ENCODE measurements at regions not wholly inside any gene's neighbourhood (a gene's known extent, or its start where the extent isn't known, plus 50 kb on each side); places are given as distances from the start of the nearest gene placed in this dataset.

- TF ChIP-seq CTCF (IDR thresholded peaks at IDR 0.05) (no peak), POLR2AphosphoS5 (IDR thresholded peaks at IDR 0.05) (no peak), EP300 (IDR thresholded peaks at IDR 0.05) (no peak), POLR2A (IDR thresholded peaks at IDR 0.05) (no peak)
Measured at GRCh38 chr16:85348911-85349334, 236.7 kb upstream of the CIBAR2 start.
